SU-DHL-6 (cell line): ENCODE measurements at regions not wholly inside any gene's neighbourhood (a gene's known extent, or its start where the extent isn't known, plus 50 kb on each side); places are given as distances from the start of the nearest gene placed in this dataset.

Source experiments
- H2AFZ ChIP-seq: fragments of 200-600 bp; sonication (generic); 2 replicates; pipeline ENCODE4 v1.6.1; 2014; ENCODE audit warnings: low read depth, mild to moderate bottlenecking, moderate library complexity, mixed read lengths, antibody characterized with exemption, low read length; ENCODE audit not compliant: severe bottlenecking
- H3F3A ChIP-seq: fragments of 200-600 bp; shearing (Covaris generic); 2 replicates; pipeline ENCODE4 v1.6.0; 2016; ENCODE audit warnings: antibody characterized with exemption, mild to moderate bottlenecking; ENCODE audit not compliant: insufficient read depth
- H3K27ac ChIP-seq: fragments of 200-600 bp; sonication (generic); 2 replicates; pipeline ENCODE4 v1.5.1; 2016; ENCODE audit warnings: low read depth, mild to moderate bottlenecking, low read length, moderate library complexity, mixed read lengths
- H3K27me3 ChIP-seq: fragments of 200-600 bp; sonication (generic), shearing (Covaris generic); 2 replicates; pipeline ENCODE4 v1.6.0; 2014; ENCODE audit warnings: mild to moderate bottlenecking, low read length
- H3K36me3 ChIP-seq: fragments of 200-600 bp; sonication (generic); 2 replicates; pipeline ENCODE4 v1.6.1; 2014; ENCODE audit warnings: mild to moderate bottlenecking, low read length, mixed read lengths
- H3K4me2 ChIP-seq: fragments of 300-600, 200-600 bp; shearing (Covaris generic), sonication (generic); 2 replicates; pipeline ENCODE4 v1.6.0; 2014; ENCODE audit warnings: low read length, low read depth, mild to moderate bottlenecking; ENCODE audit not compliant: poor library complexity, severe bottlenecking
- H3K4me3 ChIP-seq: fragments of 200-600 bp; sonication (generic); 2 replicates; pipeline ENCODE4 v1.5.1; 2014; ENCODE audit warnings: antibody characterized with exemption, low read length, mild to moderate bottlenecking, mixed read lengths; ENCODE audit not compliant: insufficient read depth, poor library complexity, severe bottlenecking
- H3K79me2 ChIP-seq: fragments of 200-600 bp; sonication (generic); 2 replicates; pipeline ENCODE4 v1.6.1; 2014; ENCODE audit warnings: mild to moderate bottlenecking, low read length, moderate library complexity; ENCODE audit not compliant: insufficient read depth
- H3K9ac ChIP-seq: fragments of 200-600 bp; sonication (generic); 2 replicates; pipeline ENCODE4 v1.7.0; 2014; ENCODE audit warnings: mild to moderate bottlenecking, low read length
- H3K9me2 ChIP-seq: fragments of 200-600 bp; sonication (generic); replicated peaks from 2 replicates; pipeline ENCODE4 v1.6.1; 2014; ENCODE audit warnings: low read length; ENCODE audit not compliant: insufficient read depth
- H3K9me3 ChIP-seq: fragments of 200-600 bp; sonication (generic); 2 replicates; pipeline ENCODE4 v1.6.1; 2014; ENCODE audit warnings: low read length, mixed read lengths; ENCODE audit not compliant: insufficient read depth
- H4K20me1 ChIP-seq: fragments of 200-600 bp; sonication (generic); 2 replicates; pipeline ENCODE4 v1.6.1; 2014; ENCODE audit warnings: low read depth, mild to moderate bottlenecking, antibody characterized with exemption, low read length, moderate library complexity, mixed read lengths
- EZH2phosphoT487 ChIP-seq: fragments of 200-600 bp; sonication (generic), shearing (Covaris generic); conservative IDR thresholded peaks from 2 replicates; pipeline ENCODE4 v1.6.1; 2018; ENCODE audit warnings: mild to moderate bottlenecking, antibody characterized with exemption, low read length, moderate library complexity, mixed read lengths
- TF ChIP-seq, protein P1 (sequence below): fragments of 200-600 bp; sonication (generic); IDR thresholded peaks from one replicate; pipeline ENCODE4 v1.5.1; 2017; ENCODE audit warnings: antibody characterized with exemption, mild to moderate bottlenecking, low read length, moderate library complexity; ENCODE audit not compliant: insufficient read depth, poor library complexity, severe bottlenecking

DNA sequence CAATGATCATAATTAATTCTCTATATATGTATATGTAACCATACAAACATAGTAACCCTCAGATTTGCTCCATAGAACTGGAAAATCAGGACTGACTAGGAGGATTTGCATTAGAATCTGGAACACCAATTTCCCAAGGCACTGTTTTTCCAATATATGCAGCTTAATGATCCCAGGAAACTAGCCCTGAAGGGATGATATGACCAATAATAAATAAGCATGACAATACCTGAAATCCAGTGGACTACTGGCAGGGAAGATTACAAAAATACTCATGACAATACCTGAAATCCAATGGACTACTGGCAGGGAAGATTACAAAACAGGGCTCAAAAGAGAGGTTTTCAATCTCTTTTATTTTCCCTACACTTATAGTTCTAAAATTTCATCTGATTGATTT is 98.4 kb downstream of the PCDH7 start:
- no peak overlapping the region for H2AFZ ChIP-seq
- no peak overlapping the region for H3K9ac ChIP-seq
- no peak for TF ChIP-seq EZH2phosphoT487
- TF ChIP-seq, protein P1, sequence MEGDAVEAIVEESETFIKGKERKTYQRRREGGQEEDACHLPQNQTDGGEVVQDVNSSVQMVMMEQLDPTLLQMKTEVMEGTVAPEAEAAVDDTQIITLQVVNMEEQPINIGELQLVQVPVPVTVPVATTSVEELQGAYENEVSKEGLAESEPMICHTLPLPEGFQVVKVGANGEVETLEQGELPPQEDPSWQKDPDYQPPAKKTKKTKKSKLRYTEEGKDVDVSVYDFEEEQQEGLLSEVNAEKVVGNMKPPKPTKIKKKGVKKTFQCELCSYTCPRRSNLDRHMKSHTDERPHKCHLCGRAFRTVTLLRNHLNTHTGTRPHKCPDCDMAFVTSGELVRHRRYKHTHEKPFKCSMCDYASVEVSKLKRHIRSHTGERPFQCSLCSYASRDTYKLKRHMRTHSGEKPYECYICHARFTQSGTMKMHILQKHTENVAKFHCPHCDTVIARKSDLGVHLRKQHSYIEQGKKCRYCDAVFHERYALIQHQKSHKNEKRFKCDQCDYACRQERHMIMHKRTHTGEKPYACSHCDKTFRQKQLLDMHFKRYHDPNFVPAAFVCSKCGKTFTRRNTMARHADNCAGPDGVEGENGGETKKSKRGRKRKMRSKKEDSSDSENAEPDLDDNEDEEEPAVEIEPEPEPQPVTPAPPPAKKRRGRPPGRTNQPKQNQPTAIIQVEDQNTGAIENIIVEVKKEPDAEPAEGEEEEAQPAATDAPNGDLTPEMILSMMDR: no peak
- H3K79me2 ChIP-seq: no peaks in the 10 kb centered on the region
- H3K27me3 ChIP-seq: no peaks in the 10 kb centered on the region
- no peaks in the 10 kb centered on the region for H3K36me3 ChIP-seq
- H3K4me2 ChIP-seq: no peak overlapping the region
- no peaks in the 10 kb centered on the region for H3K9me3 ChIP-seq
- H3F3A ChIP-seq: no peaks in the 10 kb centered on the region
- no peaks in the 10 kb centered on the region for H4K20me1 ChIP-seq
- no peaks in the 10 kb centered on the region for H3K9me2 ChIP-seq
- no peak overlapping the region for H3K4me3 ChIP-seq
- H3K27ac ChIP-seq: no peak overlapping the region

DNA sequence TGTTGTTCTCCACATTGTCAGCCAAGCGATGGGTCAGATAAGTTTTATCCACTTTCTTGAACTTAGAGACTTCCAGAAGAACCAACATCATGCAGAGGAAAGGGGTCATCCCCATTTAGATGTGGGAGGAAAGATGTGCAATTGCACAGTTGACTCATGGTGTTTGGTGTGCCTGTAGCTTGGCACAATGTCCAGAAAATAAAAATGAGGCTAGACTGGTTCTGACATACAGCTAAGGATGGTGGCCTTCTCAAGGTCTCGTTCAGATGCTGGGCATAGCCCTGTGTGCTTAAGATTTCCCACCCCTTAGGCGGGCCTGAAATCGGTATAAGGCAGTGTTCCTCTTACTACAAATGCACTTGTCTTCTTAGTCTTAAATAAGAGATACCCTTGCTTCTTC is 101.1 kb downstream of the PCDH7 start:
- Histone ChIP-seq H3K4me3 (no peak overlapping the region), H3K27ac (no peak overlapping the region), H3K4me2 (no peak overlapping the region), H2AFZ (no peak overlapping the region), H3K9ac (no peak overlapping the region), H3F3A (no peaks in the 10 kb centered on the region), H3K79me2 (no peaks in the 10 kb centered on the region), H3K9me3 (no peaks in the 10 kb centered on the region), H3K36me3 (no peaks in the 10 kb centered on the region), H3K27me3 (no peaks in the 10 kb centered on the region), H3K9me2 (no peaks in the 10 kb centered on the region), H4K20me1 (no peaks in the 10 kb centered on the region)
- TF ChIP-seq, protein P1: no peak
- TF ChIP-seq EZH2phosphoT487: no peak

DNA sequence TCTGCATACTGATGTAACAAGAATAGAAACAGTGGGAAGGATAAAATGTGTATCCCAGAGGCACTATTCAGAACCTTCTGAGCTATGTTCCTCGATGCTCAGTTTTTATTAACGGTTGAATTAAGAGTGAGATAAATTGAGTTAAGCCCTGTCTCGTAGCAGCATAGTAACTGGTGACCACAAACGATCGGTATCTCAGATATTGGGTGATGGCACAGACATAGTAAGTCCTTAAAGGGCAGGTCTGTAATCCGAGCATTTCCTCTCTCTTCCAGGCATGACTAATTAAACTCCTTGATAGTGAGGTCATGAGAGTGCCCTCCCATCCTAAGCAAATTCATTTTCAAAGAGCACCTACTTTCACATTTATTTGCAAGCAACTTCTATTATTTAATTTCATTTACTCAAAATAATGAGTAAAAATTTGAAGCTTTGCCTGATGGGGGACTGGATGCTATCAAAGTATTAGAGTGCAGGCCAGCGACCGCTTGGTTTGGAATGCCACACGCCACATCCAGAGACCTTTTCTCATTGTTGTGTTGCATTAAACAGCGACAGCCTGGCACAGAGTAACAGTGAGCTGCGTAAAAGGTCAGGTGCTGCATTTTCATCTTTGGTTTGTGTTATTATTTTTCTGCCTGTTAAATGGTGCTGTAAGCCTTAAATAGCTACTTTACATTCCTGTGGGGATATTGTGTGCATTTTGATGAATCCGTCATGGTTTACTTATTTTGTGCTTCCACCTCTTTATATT is 101.9 kb downstream of the PCDH7 start:
- Histone ChIP-seq H3F3A (no peaks in the 10 kb centered on the region), H3K9ac (no peak overlapping the region), H3K27ac (no peak overlapping the region), H3K79me2 (no peaks in the 10 kb centered on the region), H4K20me1 (no peaks in the 10 kb centered on the region), H3K4me2 (no peak overlapping the region), H3K9me3 (no peaks in the 10 kb centered on the region), H3K36me3 (no peaks in the 10 kb centered on the region), H3K27me3 (no peaks in the 10 kb centered on the region), H2AFZ (no peak overlapping the region), H3K4me3 (no peak overlapping the region), H3K9me2 (no peaks in the 10 kb centered on the region)
- no peak for TF ChIP-seq EZH2phosphoT487
- TF ChIP-seq, protein P1: no peak
